Left colon (tissue), 2 donors: ENCODE measurements at regions not wholly inside any gene's neighbourhood (a gene's known extent, or its start where the extent isn't known, plus 50 kb on each side); places are given as distances from the start of the nearest gene placed in this dataset.
A peak's percentile ranks its signal among the peaks of the same experiment; 100 is the strongest.

Source experiments
- ATAC-seq: fragments of 200-7000 bp; cut with Tn5 transposase; one replicate; pipeline ENCODE4 v1.9.1; 2020; ENCODE audit warnings: mild to moderate bottlenecking, moderate library complexity
- DNase-seq, 2 donors: peaks; one replicate each; pipeline ENCODE4 v3.0.0-alpha.2; 2020
- intact Hi-C, 2 donors: fragments of 100-400 bp; cut with DNase I in 1 of 2; cut with micrococcal nuclease in 1 of 2; formaldehyde crosslinking; loops; one replicate each; pipeline versions ENCODE4 v1.11.2 to v1.14.0; 2022; cut with DNase I, micrococcal nuclease
- donor health status: DM: no; HTN: no; CAD: no.
- donor health status: DM: yes; HTN: yes; CAD: no.

DNA sequence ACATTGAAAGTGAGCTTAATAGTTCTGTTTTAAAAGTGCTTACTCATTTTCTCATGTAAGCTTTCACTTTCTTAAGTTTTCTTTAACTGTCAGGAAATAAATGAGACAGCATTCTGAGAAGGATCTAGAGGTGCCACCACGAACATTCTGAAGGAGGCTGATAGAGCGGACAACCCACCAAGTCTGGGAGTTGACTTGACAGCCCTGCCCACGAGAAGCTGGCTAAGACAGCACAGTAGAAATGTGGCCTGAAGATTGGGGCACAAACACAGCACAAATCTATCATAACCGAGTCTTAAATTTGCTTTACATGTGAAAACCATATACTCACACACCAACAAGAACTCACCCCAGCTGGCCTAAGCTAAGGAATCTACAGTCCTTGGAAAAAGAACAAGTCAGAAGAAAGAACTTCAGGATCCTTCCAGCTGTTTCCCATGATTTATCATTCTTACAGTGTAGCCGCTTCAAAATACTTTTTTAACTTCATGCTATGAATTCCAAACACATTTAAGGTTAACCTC, 144.2 kb upstream of the TNFAIP3 start:
- ATAC-seq = no peak
- no peak for DNase-seq
- intact Hi-C loops = no loop called here

DNA sequence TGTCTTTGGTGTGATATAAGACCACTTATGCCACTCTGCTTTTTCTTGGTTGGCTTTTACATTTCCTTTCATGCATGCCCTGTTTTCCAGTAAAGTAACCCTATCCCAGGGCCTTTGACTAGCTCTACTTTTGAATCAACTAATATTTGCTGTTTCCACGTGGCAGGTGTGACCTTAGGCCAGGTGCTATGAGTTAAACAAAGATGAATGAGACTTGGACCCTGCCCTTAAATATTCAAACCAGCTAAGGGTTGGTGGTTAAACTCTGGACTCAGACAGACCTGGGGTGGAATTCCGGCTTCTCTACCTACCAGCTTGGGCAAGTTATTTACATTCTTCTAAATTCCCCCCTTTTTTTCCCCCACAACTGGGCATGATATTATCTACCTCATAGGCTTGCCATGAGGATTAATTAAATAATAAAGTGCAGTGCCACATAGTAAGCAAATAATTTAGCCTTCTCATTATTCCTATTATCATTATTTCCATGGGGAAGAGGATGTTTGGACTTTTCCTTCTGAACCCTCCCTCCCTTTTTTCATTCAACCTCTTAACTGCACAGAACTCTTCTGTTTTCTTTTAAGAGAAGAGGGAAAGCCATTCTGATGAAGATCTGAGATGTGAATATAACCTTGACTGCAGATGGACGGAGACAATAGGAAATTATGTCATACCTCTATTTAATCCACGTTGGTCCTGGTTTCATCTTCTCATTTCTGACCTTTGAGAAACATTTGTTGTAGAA, 143.6 kb upstream of the TNFAIP3 start:
- peak; percentile 98 for ATAC-seq
- no peak for DNase-seq
- intact Hi-C loops = no loop called here

DNA sequence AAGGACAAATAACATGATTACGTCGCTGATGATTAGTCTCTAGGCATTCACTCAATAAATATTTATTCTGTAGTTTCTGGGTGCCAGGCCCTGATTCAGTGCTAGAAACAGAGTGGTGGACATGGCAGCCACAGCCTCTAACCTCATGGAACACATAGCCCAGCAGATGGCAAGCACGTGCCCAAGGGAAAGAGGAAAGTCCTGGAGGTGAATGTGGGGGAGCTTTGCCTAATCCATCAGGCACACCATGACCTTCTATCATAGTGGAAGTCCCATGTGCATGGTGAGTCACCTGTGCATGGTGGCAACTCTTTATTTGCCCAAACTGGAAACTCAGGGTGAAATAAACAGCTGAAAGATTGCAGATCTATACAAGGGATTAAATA, 143.0 kb upstream of the TNFAIP3 start:
- no peak for DNase-seq
- intact Hi-C loops = no loop called here
- peak; percentile 27 for ATAC-seq

- no peak for DNase-seq
- ATAC-seq = no peak
- intact Hi-C loops = no loop called here
Measured at GRCh38 chr6:137724495-137725211, 142.4 kb upstream of the TNFAIP3 start.

DNA sequence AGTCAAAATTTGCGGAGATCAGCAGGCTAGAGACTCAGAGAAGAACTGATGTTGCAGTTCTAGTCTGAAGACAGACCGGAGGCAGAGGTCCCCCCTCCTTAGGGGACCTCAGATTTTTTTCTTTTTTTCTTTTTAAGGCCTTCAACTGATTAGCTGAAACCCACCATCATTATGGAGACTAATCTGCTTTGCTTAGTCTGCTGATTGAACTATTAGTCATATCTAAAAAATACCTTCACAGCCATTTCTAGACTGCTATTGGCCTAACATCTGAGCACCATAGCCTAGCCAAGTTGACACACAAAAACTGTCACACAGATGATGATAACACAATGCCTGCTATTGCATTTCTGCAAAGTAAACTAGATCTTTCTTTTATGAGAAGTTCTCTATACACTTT, 141.1 kb upstream of the TNFAIP3 start:
- ATAC-seq (no peak), DNase-seq (no peak)
- intact Hi-C loops = no loop called here

DNA sequence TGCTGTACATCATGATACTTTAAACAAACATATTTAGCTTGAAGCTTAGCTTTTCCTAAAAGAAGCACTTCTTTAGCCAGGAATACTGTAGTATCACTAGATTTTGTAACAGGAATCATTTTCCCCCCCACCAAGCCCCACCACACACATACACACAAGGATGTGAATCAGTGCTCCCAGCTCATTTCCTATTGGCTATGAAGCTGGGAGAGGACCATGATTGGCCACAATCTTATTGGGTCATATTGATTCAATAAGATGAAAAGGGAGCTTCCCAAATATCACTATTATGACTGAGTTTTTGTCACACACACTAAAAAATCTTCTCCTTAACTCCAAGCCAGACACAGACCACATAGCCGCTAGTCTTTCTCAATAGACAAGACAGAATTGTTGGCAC, 140.5 kb upstream of the TNFAIP3 start:
- no peak for ATAC-seq
- intact Hi-C loops = no loop called here
- DNase-seq = no peak

- intact Hi-C loops = no loop called here
- no peak for DNase-seq
- no peak for ATAC-seq
Measured at GRCh38 chr6:137727216-137727765, 139.8 kb upstream of the TNFAIP3 start.

DNA sequence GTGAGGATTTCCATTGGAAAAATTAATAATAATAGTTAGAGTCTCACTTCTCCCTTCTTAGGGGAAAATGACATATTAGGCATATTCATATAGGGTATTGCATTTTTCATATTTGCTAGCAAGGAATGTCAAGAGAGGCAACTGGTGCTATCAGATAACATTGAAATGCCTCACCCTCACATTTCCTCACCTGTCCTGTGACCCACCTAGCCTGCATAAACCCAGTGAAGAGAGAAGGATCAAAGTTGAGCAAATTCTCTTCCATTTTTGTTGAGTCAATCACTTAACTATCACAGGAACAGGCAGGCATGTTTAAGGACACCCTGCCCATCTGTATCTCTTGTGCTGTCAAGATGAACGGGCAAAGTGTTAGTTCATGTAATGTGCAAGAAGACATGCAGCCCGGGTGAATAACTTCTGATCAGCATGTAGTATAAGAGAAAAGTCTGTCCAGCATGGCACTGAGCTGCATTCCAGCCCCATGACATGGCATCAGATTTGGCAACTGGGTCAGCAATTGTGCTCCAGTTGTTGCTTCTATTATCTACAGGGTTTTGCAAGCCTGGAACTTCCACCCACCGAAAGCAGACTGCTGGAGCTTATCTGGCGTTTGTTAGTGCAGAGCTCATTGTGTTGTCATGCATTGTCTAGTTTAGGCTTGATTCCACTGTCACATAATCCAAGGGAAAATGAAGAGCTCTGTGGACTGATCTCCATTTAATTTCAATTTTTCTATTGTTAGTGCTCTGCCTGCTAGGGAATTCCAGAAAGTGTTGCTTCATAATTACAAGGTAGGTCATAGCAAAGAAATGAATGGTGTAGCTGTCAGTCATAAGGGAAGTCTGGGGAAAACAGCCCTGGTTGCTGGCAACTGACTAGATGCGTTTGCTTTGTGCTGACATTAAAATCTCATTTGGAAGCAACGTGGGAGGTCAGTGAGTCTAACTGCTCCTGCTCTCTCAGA, 138.4 kb upstream of the TNFAIP3 start:
- ATAC-seq = no peak
- no peak for DNase-seq
- intact Hi-C loops = no loop called here

DNA sequence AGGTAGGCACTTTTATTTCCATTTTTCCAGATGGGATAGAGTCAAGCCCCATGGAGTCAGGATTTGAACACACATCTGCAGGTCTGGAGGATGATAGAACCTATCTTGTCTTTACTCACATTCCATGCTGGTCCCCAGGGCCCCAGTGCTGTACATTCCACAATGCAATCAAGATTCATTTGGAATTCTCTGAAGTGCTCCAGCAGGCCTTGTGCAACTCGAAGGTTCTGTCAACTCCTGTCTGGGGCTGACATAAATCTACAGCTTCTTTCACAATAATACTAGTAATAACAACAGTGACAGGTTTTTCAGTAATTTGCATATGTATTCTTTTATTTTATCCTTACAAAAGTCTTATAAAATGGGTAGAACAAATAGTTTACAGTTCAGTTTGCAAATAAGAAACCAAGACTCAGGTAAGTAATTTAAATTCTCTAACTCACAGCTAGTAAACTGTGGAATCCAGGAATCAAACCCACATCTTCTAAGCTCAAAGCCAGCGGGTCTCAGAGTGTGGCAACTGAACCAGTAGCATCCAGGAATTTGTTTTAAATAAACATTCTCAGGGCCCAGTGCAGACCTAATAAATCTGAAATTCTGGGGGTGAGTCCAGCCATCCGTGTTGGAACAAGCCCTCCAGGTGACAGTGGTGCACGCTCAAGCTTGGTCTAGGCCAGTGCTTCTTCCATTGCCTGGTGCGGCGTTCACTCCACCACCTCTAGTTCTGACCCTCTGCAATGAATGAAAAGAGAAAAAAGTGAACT, 137.0 kb upstream of the TNFAIP3 start:
- intact Hi-C loops = no loop called here
- ATAC-seq (no peak), DNase-seq (no peak)

DNA sequence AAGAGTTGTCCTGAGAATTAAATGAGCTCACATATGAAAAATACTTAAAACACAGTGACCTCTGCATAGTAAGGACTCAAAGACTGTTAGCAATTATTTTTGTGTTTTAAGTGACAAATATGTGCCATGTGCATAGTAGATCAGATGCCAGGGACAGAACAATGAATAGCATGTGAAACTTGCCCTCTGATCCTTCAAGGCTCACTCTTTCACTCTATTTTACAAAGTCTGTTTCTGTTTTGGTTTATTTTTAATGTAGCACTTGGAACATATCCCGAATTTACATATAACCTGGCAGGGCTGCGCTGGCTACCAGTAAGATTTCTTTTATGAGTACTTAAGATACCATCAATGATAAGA, 135.5 kb upstream of the TNFAIP3 start:
- intact Hi-C loops = no loop called here
- no peak for DNase-seq
- no peak for ATAC-seq

- intact Hi-C loops = no loop called here
- ATAC-seq (peak; percentile 30), DNase-seq (no peak)
Measured at GRCh38 chr6:137731960-137732616, 135.0 kb upstream of the TNFAIP3 start.

DNA sequence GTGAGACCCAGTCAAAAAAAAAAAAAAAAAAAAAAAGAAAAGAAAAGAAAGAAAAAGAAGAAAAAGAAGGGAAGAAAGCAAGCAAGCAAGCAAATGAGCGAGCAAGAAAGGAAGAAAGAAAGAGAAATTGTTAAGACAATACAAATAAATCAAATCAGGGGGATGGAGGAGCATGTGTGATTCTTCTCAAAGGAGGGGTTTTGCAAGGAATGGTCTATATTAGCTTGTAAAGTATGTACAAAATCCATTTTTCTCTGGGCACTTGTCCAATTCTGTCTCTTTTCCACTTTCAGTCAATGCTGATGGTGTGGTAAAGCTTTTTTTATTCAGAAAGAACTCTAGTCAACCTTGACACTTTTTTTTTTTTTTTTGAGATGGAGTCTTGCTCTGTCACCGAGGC, 133.7 kb upstream of the TNFAIP3 start:
- ATAC-seq (no peak), DNase-seq (no peak)
- intact Hi-C loops = no loop called here

DNA sequence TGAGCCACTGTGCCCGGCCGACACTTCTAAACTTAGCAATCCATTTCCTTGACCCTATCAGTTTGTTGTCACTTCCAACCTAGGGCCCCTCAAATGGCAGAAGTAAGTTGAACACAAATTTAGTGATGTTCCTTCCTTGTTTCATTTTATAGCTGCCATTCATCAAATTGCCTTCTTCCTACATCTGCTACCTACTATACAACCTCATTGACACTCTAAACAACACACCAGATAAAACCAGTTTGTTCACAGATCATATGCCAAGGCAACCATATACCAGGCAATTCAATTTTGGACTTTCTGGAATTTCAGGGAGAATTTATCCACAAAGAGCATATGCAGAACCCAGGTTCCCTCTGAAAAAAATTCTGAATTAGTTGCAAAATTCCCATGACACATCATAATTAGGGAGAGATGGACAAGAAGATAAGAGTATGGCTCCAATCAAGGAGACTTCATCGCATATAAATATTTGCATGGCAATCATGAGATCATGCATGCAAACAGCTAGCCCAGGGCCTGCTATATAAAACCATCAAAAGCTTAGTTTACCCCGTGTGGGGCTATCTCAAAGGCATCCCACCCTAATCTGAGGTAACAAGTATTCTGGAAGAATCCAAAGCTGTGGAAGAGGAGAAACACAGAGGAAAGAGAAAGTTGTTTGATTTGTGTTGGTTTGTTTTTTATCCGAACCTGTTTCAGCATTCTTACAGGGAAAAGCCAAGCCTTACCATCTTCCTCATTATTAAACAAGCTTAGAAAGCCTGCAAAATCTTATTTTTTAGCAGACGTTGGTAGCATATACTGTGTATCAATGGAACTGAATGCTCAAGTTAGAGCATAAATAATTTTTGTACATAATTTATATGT, 132.8 kb upstream of the TNFAIP3 start:
- ATAC-seq = peak; percentile 95
- DNase-seq = no peak
- intact Hi-C loops = no loop called here

GRCh38 chr6:137734875-137735182, 132.2 kb upstream of the TNFAIP3 start:
- intact Hi-C loops = no loop called here
- no peak for DNase-seq
- peak; percentile 37 for ATAC-seq

GRCh38 chr6:137736048-137736818, 130.8 kb upstream of the TNFAIP3 start:
- intact Hi-C loops = no loop called here
- DNase-seq = no peak
- no peak for ATAC-seq

DNA sequence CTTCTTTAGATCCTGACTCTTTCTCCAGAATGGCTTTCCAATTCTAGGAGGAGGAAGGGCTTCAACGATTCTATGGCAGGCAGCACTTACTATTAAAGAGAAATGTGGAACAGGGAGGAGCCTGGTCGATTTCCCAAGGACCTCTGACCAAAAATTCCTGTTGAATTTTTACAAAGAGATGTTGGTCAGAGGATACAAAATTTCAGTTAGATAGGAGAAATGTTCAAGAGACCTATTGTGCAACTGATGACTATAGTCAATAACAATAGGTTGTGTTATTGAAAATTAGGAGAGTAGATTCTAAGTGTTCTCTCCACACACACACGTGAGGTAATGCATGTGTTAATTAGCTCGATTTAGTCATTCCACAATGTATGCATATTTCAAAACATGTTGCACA, 130.1 kb upstream of the TNFAIP3 start:
- intact Hi-C loops = no loop called here
- no peak for DNase-seq
- ATAC-seq = no peak
